ENCODE measurements at regions not wholly inside any gene's neighbourhood (a gene's known extent, or its start where the extent isn't known, plus 50 kb on each side); places are given as distances from the start of the nearest gene placed in this dataset.

- no peaks in the 10 kb centered on the region for H3K27me3 ChIP-seq (ENCODE audit: insufficient read depth)
- no peak for ATAC-seq
- Mint-ChIP-seq H3K27ac (no peak overlapping the region), H3K27me3 (ENCODE audit: insufficient read depth, low read depth, poor library complexity) (peaks cover 5% of the 10 kb centered on the region), H3K4me3 (no peak overlapping the region), H3K4me1 (no peaks in the 10 kb centered on the region), H3K9me3 (peaks cover 11% of the 10 kb centered on the region; the same call in 2 of the 3 replicates), H3K36me3 (ENCODE audit: low read depth) (no peaks in the 10 kb centered on the region)
- no peaks in the 10 kb centered on the region for H3K36me3 ChIP-seq (ENCODE audit: insufficient read depth)
- H3K79me2 ChIP-seq (replicated peaks; ENCODE audit: insufficient read depth), result no peaks in the 10 kb centered on the region
- H3K9me2 ChIP-seq (ENCODE audit: insufficient read depth), result no peaks in the 10 kb centered on the region; the same call in 1 of the 2 replicates
- H2AFZ ChIP-seq, result no peak overlapping the region
- H4K20me1 ChIP-seq (replicated peaks; ENCODE audit: insufficient read depth), result no peaks in the 10 kb centered on the region
- H3K4me1 ChIP-seq (ENCODE audit: insufficient read depth), result no peaks in the 10 kb centered on the region
- no peak for DNase-seq (ENCODE audit: low spot score)
- no peaks in the 10 kb centered on the region for H3F3A ChIP-seq (replicated peaks; ENCODE audit: low read depth)
- no peak overlapping the region for H3K27ac ChIP-seq (ENCODE audit: low read depth)
- no peak overlapping the region for H3K4me3 ChIP-seq
- no peak overlapping the region for H3K4me2 ChIP-seq
- TF ChIP-seq REST (IDR thresholded peaks at IDR 0.05; ENCODE audit: unreplicated experiment), result no peak
- no peak for TF ChIP-seq ZNF331 (CRISPR knock-in tag; IDR thresholded peaks at IDR 0.05; ENCODE audit: low read depth)
- TF ChIP-seq ETS1 (IDR thresholded peaks at IDR 0.05), result no peak
- TF ChIP-seq ZNF462 (CRISPR knock-in tag; IDR thresholded peaks at IDR 0.05), result no peak
- no peak for TF ChIP-seq ZNF114 (CRISPR knock-in tag; IDR thresholded peaks at IDR 0.05)
- no peak for TF ChIP-seq STAT1 (IDR thresholded peaks at IDR 0.05; ENCODE audit: unreplicated experiment)
- TF ChIP-seq CREB1 (CRISPR knock-in tag; IDR thresholded peaks at IDR 0.05; ENCODE audit: low read depth), result no peak
- no peak for TF ChIP-seq POLR2AphosphoS5 (IDR thresholded peaks at IDR 0.05; ENCODE audit: low read depth)
- TF ChIP-seq EZH2 (IDR thresholded peaks at IDR 0.05; ENCODE audit: low read depth, unreplicated experiment), result no peak
- TF ChIP-seq CTCF (conservative IDR thresholded peaks at IDR 0.05; ENCODE audit: low read depth in 2 of 2), result no peak
- TF ChIP-seq NANOG (IDR thresholded peaks at IDR 0.05; ENCODE audit: borderline replicate concordance), result no peak
- no peak for TF ChIP-seq JUNB (IDR thresholded peaks at IDR 0.05; ENCODE audit: unreplicated experiment)
- no peak for TF ChIP-seq EZH2phosphoT487 (IDR thresholded peaks at IDR 0.05; ENCODE audit: unreplicated experiment)
These were observed 244.5 kb downstream of the XPNPEP1 start for GRCh38 chr10:109678857-109679256.

All from GM23338 (cell line).